Hepatocyte (in vitro differentiated cells): ENCODE measurements at regions not wholly inside any gene's neighbourhood (a gene's known extent, or its start where the extent isn't known, plus 50 kb on each side); places are given as distances from the start of the nearest gene placed in this dataset.

Experiments used
- EZH2 ChIP-seq: fragments of 200-600 bp; sonication (generic); IDR thresholded peaks from 2 replicates; pipeline ENCODE4 v1.6.1; 2016; ENCODE audit warnings: antibody characterized with exemption, mild to moderate bottlenecking, borderline replicate concordance
- EZH2phosphoT487 ChIP-seq: fragments of 200-600 bp; sonication (generic); IDR thresholded peaks from one replicate; pipeline ENCODE4 v1.6.1; 2018; ENCODE audit warnings: antibody characterized with exemption, mild to moderate bottlenecking, low read depth, moderate library complexity; ENCODE audit not compliant: unreplicated experiment, severe bottlenecking
- TF ChIP-seq, protein P1 (sequence below): fragments of 200-600 bp; sonication (generic); IDR thresholded peaks from 2 replicates; pipeline ENCODE4 v1.5.1; 2016; ENCODE audit warnings: antibody characterized with exemption, mild to moderate bottlenecking; ENCODE audit not compliant: poor library complexity

DNA sequence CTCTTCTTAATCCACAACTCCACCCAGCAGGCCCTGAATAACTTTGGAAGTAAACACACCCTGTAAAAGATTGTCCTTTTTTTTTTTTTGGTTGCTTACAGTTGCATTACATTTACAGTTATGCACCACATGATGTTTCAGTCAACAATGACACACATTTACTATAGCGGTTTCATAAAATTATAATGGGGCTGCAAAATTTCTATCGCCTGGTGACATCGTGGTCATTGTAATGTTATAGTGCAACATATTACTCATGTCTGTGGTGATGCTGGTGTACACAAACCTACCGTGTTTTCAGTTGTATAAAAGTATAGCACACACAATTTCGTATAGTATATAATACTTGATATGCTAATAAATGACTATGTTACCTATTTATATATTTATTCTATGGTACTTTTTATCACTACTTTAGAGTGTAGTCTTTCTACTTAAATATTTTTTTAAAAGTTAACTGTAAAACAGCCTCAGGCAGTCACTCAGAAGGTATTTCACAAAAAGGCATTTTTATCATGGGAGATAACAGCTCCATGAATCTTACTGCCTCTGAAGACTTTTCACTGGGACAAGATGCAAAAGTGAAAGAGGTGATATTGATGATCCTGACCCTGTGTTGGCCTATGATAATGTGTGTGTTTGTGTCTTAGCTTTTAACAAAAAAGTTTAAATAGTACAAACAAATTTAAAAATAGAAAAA is 695.4 kb upstream of the CDH18 start:
- TF ChIP-seq, protein P1, sequence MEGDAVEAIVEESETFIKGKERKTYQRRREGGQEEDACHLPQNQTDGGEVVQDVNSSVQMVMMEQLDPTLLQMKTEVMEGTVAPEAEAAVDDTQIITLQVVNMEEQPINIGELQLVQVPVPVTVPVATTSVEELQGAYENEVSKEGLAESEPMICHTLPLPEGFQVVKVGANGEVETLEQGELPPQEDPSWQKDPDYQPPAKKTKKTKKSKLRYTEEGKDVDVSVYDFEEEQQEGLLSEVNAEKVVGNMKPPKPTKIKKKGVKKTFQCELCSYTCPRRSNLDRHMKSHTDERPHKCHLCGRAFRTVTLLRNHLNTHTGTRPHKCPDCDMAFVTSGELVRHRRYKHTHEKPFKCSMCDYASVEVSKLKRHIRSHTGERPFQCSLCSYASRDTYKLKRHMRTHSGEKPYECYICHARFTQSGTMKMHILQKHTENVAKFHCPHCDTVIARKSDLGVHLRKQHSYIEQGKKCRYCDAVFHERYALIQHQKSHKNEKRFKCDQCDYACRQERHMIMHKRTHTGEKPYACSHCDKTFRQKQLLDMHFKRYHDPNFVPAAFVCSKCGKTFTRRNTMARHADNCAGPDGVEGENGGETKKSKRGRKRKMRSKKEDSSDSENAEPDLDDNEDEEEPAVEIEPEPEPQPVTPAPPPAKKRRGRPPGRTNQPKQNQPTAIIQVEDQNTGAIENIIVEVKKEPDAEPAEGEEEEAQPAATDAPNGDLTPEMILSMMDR, result no peak
- TF ChIP-seq EZH2 (no peak), EZH2phosphoT487 (no peak)
